ENCODE measurements at regions not wholly inside any gene's neighbourhood (a gene's known extent, or its start where the extent isn't known, plus 50 kb on each side); places are given as distances from the start of the nearest gene placed in this dataset.

- ATAC-seq: no peak
- intact Hi-C loops (cut with DNase I): no loop called here
- no peak for DNase-seq (ENCODE audit: low spot score)
Measured at GRCh38 chr6:4545893-4546292, 230.3 kb upstream of the CDYL start.

DNA sequence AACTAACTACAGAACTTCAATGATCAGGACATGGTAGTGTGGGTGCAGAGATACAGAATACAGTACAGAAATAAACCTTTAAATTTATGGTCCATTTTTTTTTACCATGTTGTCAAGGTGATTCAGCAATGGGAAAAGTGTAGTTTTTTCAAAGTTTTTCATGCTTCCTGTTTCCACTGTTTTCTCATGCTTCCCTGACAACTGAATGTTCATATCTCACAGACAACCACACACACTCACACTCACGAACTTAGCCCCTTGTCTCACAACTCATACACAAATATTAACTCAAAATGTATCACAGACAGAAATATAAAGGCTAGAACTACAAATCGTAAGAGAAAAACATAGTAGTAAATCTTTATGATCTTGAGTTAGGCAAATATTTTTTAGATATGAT lies 232.6 kb upstream of the CDYL start:
- no peak for DNase-seq (ENCODE audit: low spot score)

DNA sequence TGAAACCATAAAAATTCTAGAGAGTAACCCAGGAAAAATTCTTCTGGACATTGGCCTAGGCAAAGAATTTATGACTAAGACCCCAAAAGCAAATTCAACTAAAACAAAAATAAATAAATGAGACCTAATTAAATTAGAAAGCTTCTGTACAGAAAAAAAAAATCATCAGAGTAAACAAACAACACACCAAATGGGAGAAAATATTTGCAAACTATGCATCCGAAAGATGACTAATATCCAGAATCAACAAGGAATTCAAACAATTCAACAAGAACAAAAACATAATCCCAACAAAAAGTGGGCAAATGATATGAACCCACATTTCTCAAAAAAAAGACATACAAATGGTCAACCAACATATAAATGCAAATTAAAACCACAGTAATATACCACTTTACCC lies 242.6 kb upstream of the CDYL start:
- no peak for ATAC-seq
- DNase-seq (ENCODE audit: low spot score): no peak
- intact Hi-C loops (cut with DNase I): no loop called here

More for the DNA sequence above, 232.6 kb upstream of the CDYL start:
- ATAC-seq: no peak
- intact Hi-C loops (cut with DNase I): no loop called here

DNA sequence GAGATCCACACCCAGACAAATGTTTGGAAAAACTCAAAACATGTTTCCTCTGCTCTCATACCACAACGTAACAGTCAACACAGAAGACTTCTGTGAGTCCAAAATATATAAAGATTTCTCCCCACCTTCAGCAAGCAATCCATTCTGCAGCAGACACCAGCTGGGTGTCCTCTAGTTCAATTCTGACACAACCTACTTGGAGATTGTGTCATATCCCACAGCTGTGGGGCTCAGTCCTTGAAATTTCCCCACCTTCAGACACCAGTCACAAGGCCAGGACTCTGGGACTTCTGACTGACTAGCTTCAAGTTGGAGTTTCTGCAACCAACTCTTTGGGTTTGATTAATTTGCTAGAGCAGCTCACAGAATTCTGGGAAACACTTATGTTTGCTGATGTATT lies 244.8 kb upstream of the CDYL start:
- intact Hi-C loops (cut with DNase I): no loop called here
- no peak for ATAC-seq

DNA sequence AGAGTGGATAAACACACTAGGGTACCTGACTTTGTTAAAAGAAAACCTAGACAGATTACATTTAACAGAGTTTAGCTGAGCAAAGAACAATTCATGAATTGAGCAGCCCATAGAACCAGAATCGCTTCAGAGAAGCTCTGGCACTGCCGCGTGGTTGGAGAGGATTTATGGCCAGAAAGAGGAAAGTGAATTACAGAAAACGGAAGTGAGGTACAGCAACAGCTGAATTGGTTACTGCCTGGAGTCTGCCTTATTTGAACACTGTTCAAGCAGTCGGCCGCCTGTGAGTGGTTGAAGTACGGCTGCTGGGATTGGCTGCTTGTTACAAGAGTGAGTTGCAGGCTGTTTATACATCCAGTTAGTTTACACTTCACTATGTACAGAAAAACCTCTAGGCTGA lies 253.8 kb upstream of the CDYL start:
- no peak for ATAC-seq
- intact Hi-C loops (cut with DNase I): no loop called here
- no peak for DNase-seq (ENCODE audit: low spot score)

More for the DNA sequence above, 244.8 kb upstream of the CDYL start:
- no peak for DNase-seq (ENCODE audit: low spot score)

- ATAC-seq (no peak), DNase-seq (ENCODE audit: low spot score) (no peak)
- intact Hi-C loops (cut with DNase I): no loop called here
Measured at GRCh38 chr6:4521070-4521469, 255.1 kb upstream of the CDYL start.

GRCh38 chr6:4518506-4518905 lies 257.7 kb upstream of the CDYL start:
- no peak for ATAC-seq
- no peak for DNase-seq (ENCODE audit: low spot score)

DNA sequence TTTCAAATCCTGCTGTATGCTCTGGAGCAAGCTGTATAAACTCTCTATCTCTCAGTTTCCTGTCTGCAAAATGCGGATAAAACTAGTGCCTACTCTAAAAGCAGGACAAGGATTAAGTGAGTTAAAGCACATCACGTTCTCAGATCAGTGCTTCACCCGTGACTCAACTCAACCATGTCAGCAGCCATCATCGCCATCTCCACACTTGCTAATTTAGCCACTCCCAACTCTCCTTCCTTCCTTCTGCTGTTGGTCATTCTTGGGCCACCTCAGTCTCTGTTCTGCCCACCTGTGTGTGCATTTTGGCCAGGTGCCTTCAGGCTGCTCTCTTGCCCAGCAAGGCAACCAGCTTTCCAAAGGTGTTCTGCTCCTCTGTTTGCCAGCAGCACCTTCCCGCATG lies 260.0 kb upstream of the CDYL start:
- no peak for ATAC-seq

More at GRCh38 chr6:4518506-4518905, 257.7 kb upstream of the CDYL start:
- intact Hi-C loops (cut with DNase I): no loop called here

GRCh38 chr6:4513561-4513960 lies 262.6 kb upstream of the CDYL start:
- intact Hi-C loops (cut with DNase I): no loop called here
- ATAC-seq (no peak), DNase-seq (ENCODE audit: low spot score) (no peak)

More for the DNA sequence above, 260.0 kb upstream of the CDYL start:
- intact Hi-C loops (cut with DNase I): no loop called here
- DNase-seq (ENCODE audit: low spot score): no peak

DNA sequence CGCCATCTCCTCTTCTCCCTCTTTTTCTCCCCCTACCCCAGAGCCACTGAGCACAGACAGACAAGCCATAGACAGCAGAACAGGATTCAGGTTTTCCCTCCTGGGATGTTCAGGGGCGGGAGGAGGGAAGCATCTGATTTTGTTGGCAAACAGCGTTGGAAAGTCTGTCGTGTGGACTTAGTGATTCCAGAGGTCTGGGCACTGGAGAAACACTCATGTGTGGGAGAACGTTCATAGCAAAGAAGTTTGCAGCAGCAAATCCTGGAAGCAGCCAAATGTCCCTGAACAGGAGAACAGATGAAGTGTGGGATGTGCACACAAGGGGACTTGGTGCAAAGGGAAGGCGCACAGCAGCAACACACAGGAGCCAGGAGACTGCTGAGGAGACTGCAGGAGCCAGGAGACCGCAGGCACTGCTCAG lies 264.1 kb upstream of the CDYL start:
- ATAC-seq: no peak
- no peak for DNase-seq (ENCODE audit: low spot score)
- intact Hi-C loops (cut with DNase I): no loop called here

- DNase-seq (ENCODE audit: low spot score): no peak
- ATAC-seq: no peak
- intact Hi-C loops (cut with DNase I): no loop called here
Measured at GRCh38 chr6:4511641-4512020, 264.6 kb upstream of the CDYL start.

GRCh38 chr6:4510906-4511640 lies 265.1 kb upstream of the CDYL start:
- ATAC-seq: no peak
- intact Hi-C loops (cut with DNase I): no loop called here
- no peak for DNase-seq (ENCODE audit: low spot score)

DNA sequence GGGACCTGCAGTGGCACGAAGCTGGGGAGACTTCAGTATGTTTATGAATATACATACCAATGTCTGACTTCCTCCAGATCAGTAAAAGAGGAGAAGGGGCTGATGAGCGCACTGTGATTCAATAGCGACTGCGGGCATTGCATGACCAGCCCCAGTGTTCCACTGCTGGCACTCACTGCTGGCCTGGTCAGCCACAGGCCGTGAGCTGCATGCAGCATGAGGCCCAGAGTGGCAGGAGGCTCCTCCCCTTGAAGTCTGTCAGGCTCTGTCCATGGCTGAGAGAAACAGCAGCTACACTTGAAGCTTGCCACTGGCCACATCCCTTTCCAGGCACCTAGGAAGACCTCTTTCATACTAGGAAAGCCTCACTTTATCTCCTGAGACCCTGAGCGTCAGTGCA lies 265.9 kb upstream of the CDYL start:
- ATAC-seq: no peak
- intact Hi-C loops (cut with DNase I): no loop called here
- DNase-seq (ENCODE audit: low spot score): no peak

DNA sequence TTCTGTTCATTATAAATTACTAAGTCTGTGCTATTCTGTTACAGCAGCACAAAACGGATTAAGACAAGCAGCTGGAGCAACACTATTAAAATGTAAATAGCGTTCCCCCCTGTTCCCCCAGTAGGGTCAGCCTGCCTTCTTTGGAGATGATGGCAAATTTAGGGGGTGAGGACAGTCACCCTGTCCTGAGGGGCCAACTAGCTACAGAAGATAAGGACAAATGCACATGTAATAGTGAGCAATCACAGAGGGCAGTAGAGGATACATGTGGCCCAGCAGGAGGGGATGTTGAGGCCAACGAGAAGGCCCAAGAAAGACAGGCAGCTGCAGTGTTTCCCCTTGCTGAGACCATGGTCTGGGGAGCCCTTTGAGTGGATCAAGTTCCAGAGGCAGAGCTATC lies 266.7 kb upstream of the CDYL start:
- intact Hi-C loops (cut with DNase I): no loop called here
- ATAC-seq (no peak), DNase-seq (ENCODE audit: low spot score) (no peak)

GRCh38 chr6:4506792-4507191 lies 269.4 kb upstream of the CDYL start:
- DNase-seq (ENCODE audit: low spot score) (no peak), ATAC-seq (no peak)
- intact Hi-C loops (cut with DNase I): no loop called here

DNA sequence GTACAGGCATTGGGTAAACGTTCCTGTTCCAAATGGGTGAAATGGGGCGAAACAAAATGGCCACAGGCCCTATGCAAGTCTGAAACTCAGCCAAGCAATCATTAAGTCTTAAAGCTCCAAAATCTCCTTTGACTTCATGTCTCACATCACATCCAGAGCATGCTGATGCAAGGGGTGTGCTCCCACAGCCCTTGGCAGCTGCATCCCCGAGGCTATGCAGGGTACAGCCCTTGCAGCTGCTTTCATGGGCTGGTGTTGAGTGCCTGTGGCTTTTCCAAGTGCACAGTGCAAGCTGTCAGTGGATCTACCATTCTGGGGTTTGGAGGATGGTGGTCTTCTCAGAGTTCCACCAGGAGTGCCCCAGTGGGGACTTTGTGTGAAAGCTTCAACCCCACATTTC lies 270.0 kb upstream of the CDYL start:
- intact Hi-C loops (cut with DNase I): no loop called here
- DNase-seq (ENCODE audit: low spot score): no peak
- no peak for ATAC-seq

GRCh38 chr6:4504700-4505099 lies 271.5 kb upstream of the CDYL start:
- DNase-seq (ENCODE audit: low spot score): no peak
- intact Hi-C loops (cut with DNase I): no loop called here
- ATAC-seq: no peak

GRCh38 chr6:4503700-4504099 lies 272.5 kb upstream of the CDYL start:
- intact Hi-C loops (cut with DNase I): no loop called here
- DNase-seq (ENCODE audit: low spot score) (no peak), ATAC-seq (no peak)

- ATAC-seq: no peak
- intact Hi-C loops (cut with DNase I): no loop called here
- no peak for DNase-seq (ENCODE audit: low spot score)
Measured at GRCh38 chr6:4496284-4496683, 279.9 kb upstream of the CDYL start.

- ATAC-seq: no peak
Measured at GRCh38 chr6:4491501-4492260, 284.5 kb upstream of the CDYL start.

DNA sequence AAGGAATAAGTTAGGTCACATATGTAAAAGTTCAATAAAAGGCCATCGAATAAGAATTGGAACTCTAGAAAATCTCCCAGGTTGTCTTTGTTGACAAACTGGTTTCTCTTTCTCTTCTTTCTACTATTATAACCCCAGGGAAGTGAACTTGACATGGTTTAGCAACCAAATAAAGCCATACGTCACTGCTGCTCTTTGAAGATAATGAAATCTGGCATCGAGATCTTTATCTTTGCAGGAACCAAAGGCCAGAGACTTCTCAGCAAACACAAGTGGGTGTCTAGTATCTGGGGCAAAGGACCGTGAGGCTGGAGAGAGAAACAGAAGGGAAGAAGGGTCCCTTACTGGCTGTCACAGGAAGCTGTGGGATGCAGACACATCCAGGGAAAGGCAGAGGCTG lies 286.7 kb upstream of the CDYL start:
- DNase-seq (ENCODE audit: low spot score) (no peak), ATAC-seq (no peak)
- intact Hi-C loops (cut with DNase I): no loop called here

More at GRCh38 chr6:4491501-4492260, 284.5 kb upstream of the CDYL start:
- intact Hi-C loops (cut with DNase I): no loop called here
- DNase-seq (ENCODE audit: low spot score): no peak

Measured in sciatic nerve (tissue), 2 donors.